B cell (primary cell): ENCODE measurements at regions not wholly inside any gene's neighbourhood (a gene's known extent, or its start where the extent isn't known, plus 50 kb on each side); places are given as distances from the start of the nearest gene placed in this dataset.

Source experiments
- CTCF ChIP-seq: fragments of 200-600 bp; IDR thresholded peaks from one replicate; pipeline ENCODE4 v1.8.0; 2022; ENCODE audit warnings: antibody characterized with exemption, mild to moderate bottlenecking
- EZH2 ChIP-seq: IDR thresholded peaks from 2 replicates; pipeline ENCODE4 v1.6.1; 2012; ENCODE audit warnings: borderline replicate concordance, low read depth, mild to moderate bottlenecking, moderate library complexity, low read length; ENCODE audit not compliant: insufficient read depth, poor library complexity, severe bottlenecking

DNA sequence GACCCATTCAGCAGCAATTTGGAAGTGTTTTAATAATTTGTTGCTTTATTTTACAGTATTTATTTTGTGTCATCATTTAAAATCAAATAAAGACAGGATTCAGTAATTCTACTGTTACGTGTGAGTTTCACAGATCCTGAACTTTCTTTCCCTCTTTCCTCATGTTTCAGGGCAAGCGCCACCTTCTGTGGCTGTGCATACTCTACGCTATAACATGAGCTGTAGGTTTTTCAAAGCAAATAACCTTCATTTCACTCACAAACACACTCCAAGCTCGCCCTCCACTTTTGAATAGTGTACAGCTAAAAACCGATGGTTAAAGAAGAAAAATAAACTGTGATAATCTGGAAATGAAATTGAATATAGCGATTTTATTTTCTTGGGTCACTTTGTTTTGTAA lies 753.3 kb downstream of the OLFM4 start:
- TF ChIP-seq CTCF: no peak
- TF ChIP-seq EZH2: no peak
